ENCODE measurements at regions not wholly inside any gene's neighbourhood (a gene's known extent, or its start where the extent isn't known, plus 50 kb on each side); places are given as distances from the start of the nearest gene placed in this dataset.

GRCh38 chr7:49243521-49243920 is 319.2 kb downstream of the CDC14C start:
- H4K20me1 ChIP-seq (ENCODE audit: insufficient read depth, low read length) = no peaks in the 10 kb centered on the region
- H3K9me3 ChIP-seq (ENCODE audit: insufficient read depth, low read depth, low read length) = peaks cover 5% of the 10 kb centered on the region
- DNase-seq (ENCODE audit: low read depth) = no peak
- H3K4me3 ChIP-seq (ENCODE audit: insufficient read depth, low read depth, low read length) = no peak overlapping the region
- H3K4me2 ChIP-seq (ENCODE audit: low read length) = no peak overlapping the region
- no peaks in the 10 kb centered on the region for H3K79me2 ChIP-seq (ENCODE audit: insufficient read depth, low read length)
- no peak for FAIRE-seq
- Mint-ChIP-seq H3K4me1 (ENCODE audit: low read depth, unreplicated experiment) (no peaks in the 10 kb centered on the region), H3K36me3 (ENCODE audit: low read depth, unreplicated experiment) (no peaks in the 10 kb centered on the region), H3K4me3 (ENCODE audit: unreplicated experiment) (no peak overlapping the region), H3K9me3 (ENCODE audit: unreplicated experiment) (peaks cover 3% of the 10 kb centered on the region), H3K27me3 (ENCODE audit: low read depth, unreplicated experiment) (no peaks in the 10 kb centered on the region), H3K27ac (ENCODE audit: unreplicated experiment) (no peak overlapping the region)
- H3K9ac ChIP-seq (ENCODE audit: low read length) = no peak overlapping the region
- no peaks in the 10 kb centered on the region for H3K4me1 ChIP-seq (ENCODE audit: insufficient read depth, low read length)
- TF ChIP-seq EZH2 (IDR thresholded peaks at IDR 0.05; ENCODE audit: insufficient read depth, low read length) = no peak
- no peak for TF ChIP-seq CTCF (IDR thresholded peaks at IDR 0.05; ENCODE audit: insufficient read depth, low read depth, low read length)
- H3K27me3 ChIP-seq (ENCODE audit: insufficient read depth, low read length) = no peaks in the 10 kb centered on the region
- no peak overlapping the region for H2AFZ ChIP-seq (ENCODE audit: low read depth, low read length)
- H3K36me3 ChIP-seq (ENCODE audit: insufficient read depth, low read length) = no peaks in the 10 kb centered on the region
- no peak overlapping the region for H3K27ac ChIP-seq (ENCODE audit: low read depth, low read length)

DNA sequence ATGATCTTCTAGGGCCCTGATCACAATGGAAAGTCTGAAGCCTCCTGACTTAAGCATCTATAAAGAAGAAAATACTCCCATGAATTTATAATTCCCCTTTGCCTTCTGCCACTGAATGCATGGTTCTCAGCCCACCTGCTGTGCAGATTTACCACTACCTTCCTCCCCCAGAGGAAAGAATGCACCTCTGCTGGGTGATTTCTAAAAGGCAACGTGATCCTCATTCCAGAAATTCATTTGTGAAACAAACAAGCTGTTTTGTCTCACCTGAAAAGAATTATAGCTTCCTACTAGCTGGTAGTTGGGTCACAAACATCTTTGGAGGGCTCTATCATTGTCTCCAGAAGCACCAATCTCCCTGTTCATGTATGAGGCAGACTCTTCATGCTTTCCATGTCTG is 320.2 kb downstream of the CDC14C start:
- Histone ChIP-seq H3K4me3 (ENCODE audit: insufficient read depth, low read depth, low read length) (no peak overlapping the region), H3K79me2 (ENCODE audit: insufficient read depth, low read length) (no peaks in the 10 kb centered on the region), H3K36me3 (ENCODE audit: insufficient read depth, low read length) (no peaks in the 10 kb centered on the region), H3K4me2 (ENCODE audit: low read length) (no peak overlapping the region), H3K27me3 (ENCODE audit: insufficient read depth, low read length) (no peaks in the 10 kb centered on the region), H4K20me1 (ENCODE audit: insufficient read depth, low read length) (no peaks in the 10 kb centered on the region), H3K9me3 (ENCODE audit: insufficient read depth, low read depth, low read length) (peaks cover 4% of the 10 kb centered on the region), H2AFZ (ENCODE audit: low read depth, low read length) (no peak overlapping the region), H3K9ac (ENCODE audit: low read length) (no peak overlapping the region), H3K4me1 (ENCODE audit: insufficient read depth, low read length) (no peaks in the 10 kb centered on the region), H3K27ac (ENCODE audit: low read depth, low read length) (no peak overlapping the region)
- no peaks in the 10 kb centered on the region for H3K4me1 Mint-ChIP-seq (ENCODE audit: low read depth, unreplicated experiment)
- H3K27ac Mint-ChIP-seq (ENCODE audit: unreplicated experiment) = no peak overlapping the region
- no peak for DNase-seq (ENCODE audit: low read depth)
- no peak for TF ChIP-seq EZH2 (IDR thresholded peaks at IDR 0.05; ENCODE audit: insufficient read depth, low read length)
- no peak for TF ChIP-seq CTCF (IDR thresholded peaks at IDR 0.05; ENCODE audit: insufficient read depth, low read depth, low read length)
- no peak overlapping the region for H3K4me3 Mint-ChIP-seq (ENCODE audit: unreplicated experiment)
- no peaks in the 10 kb centered on the region for H3K9me3 Mint-ChIP-seq (ENCODE audit: unreplicated experiment)
- no peak for FAIRE-seq
- H3K27me3 Mint-ChIP-seq (ENCODE audit: low read depth, unreplicated experiment) = no peaks in the 10 kb centered on the region
- no peaks in the 10 kb centered on the region for H3K36me3 Mint-ChIP-seq (ENCODE audit: low read depth, unreplicated experiment)

- Histone ChIP-seq H3K9me3 (ENCODE audit: insufficient read depth, low read depth, low read length) (peaks cover 2% of the 10 kb centered on the region), H3K4me1 (ENCODE audit: insufficient read depth, low read length) (no peaks in the 10 kb centered on the region), H3K4me3 (ENCODE audit: insufficient read depth, low read depth, low read length) (no peak overlapping the region), H2AFZ (ENCODE audit: low read depth, low read length) (no peak overlapping the region), H3K27ac (ENCODE audit: low read depth, low read length) (no peak overlapping the region), H3K36me3 (ENCODE audit: insufficient read depth, low read length) (no peaks in the 10 kb centered on the region), H3K79me2 (ENCODE audit: insufficient read depth, low read length) (no peaks in the 10 kb centered on the region), H4K20me1 (ENCODE audit: insufficient read depth, low read length) (no peaks in the 10 kb centered on the region), H3K27me3 (ENCODE audit: insufficient read depth, low read length) (no peaks in the 10 kb centered on the region), H3K9ac (ENCODE audit: low read length) (no peak overlapping the region), H3K4me2 (ENCODE audit: low read length) (no peak overlapping the region)
- Mint-ChIP-seq H3K9me3 (ENCODE audit: unreplicated experiment) (no peaks in the 10 kb centered on the region), H3K27ac (ENCODE audit: unreplicated experiment) (no peak overlapping the region), H3K36me3 (ENCODE audit: low read depth, unreplicated experiment) (no peaks in the 10 kb centered on the region), H3K27me3 (ENCODE audit: low read depth, unreplicated experiment) (no peaks in the 10 kb centered on the region), H3K4me1 (ENCODE audit: low read depth, unreplicated experiment) (no peaks in the 10 kb centered on the region), H3K4me3 (ENCODE audit: unreplicated experiment) (no peak overlapping the region)
- TF ChIP-seq CTCF (IDR thresholded peaks at IDR 0.05; ENCODE audit: insufficient read depth, low read depth, low read length) = no peak
- no peak for TF ChIP-seq EZH2 (IDR thresholded peaks at IDR 0.05; ENCODE audit: insufficient read depth, low read length)
- DNase-seq (ENCODE audit: low read depth) = no peak
- no peak for FAIRE-seq
These were observed 320.7 kb downstream of the CDC14C start for GRCh38 chr7:49245062-49245461.

All from astrocyte (in vitro differentiated cells and primary cell).